ENCODE measurements at regions not wholly inside any gene's neighbourhood (a gene's known extent, or its start where the extent isn't known, plus 50 kb on each side); places are given as distances from the start of the nearest gene placed in this dataset.
"Not testable (repeated sequence)": the region's sequence is repeated elsewhere in the genome, so short reads cannot be mapped to it uniquely, and the experiment has no call there.

GRCh38 chr17:77827039-77827438 lies 131.5 kb upstream of the TNRC6C start:
- H3K9me3 Mint-ChIP-seq = no peaks in the 10 kb centered on the region
- no peaks in the 10 kb centered on the region for H3K36me3 Mint-ChIP-seq
- H3K4me1 Mint-ChIP-seq (ENCODE audit: low read depth in 2 of 2) = peaks cover 13 to 14% of the 10 kb centered on the region in 2 donors
- DNase-seq (ENCODE audit: low spot score) (peak; percentile 22), ATAC-seq (no peak)
- H3K4me3 Mint-ChIP-seq = no peak overlapping the region
- peaks cover 0 to 9% of the 10 kb centered on the region in 2 donors for H3K27me3 Mint-ChIP-seq
- H3K27ac Mint-ChIP-seq = no peak overlapping the region

- peak; percentile 45 for DNase-seq (ENCODE audit: low spot score)
- H3K9me3 Mint-ChIP-seq = no peaks in the 10 kb centered on the region
Measured at GRCh38 chr17:77827511-77827910, 131.0 kb upstream of the TNRC6C start.

GRCh38 chr17:77828749-77829539 lies 129.6 kb upstream of the TNRC6C start:
- Mint-ChIP-seq H3K36me3 (no peaks in the 10 kb centered on the region), H3K9me3 (no peaks in the 10 kb centered on the region), H3K4me1 (ENCODE audit: low read depth in 2 of 2) (peaks cover 19 to 20% of the 10 kb centered on the region in 2 donors), H3K4me3 (no peak overlapping the region), H3K27ac (no peak overlapping the region), H3K27me3 (peaks cover 0 to 9% of the 10 kb centered on the region in 2 donors)
- DNase-seq (ENCODE audit: low spot score) = peak; percentile 3
- ATAC-seq = no peak

More at GRCh38 chr17:77827511-77827910, 131.0 kb upstream of the TNRC6C start:
- no peak for ATAC-seq
- Mint-ChIP-seq H3K4me1 (ENCODE audit: low read depth in 2 of 2) (peaks cover 13 to 14% of the 10 kb centered on the region in 2 donors), H3K27ac (no peak overlapping the region), H3K36me3 (no peaks in the 10 kb centered on the region), H3K27me3 (peaks cover 0 to 11% of the 10 kb centered on the region in 2 donors), H3K4me3 (no peak overlapping the region)

GRCh38 chr17:77829843-77830799 lies 128.4 kb upstream of the TNRC6C start:
- Mint-ChIP-seq H3K9me3 (no peaks in the 10 kb centered on the region), H3K36me3 (no peaks in the 10 kb centered on the region), H3K27ac (no peak overlapping the region), H3K4me1 (ENCODE audit: low read depth in 2 of 2) (peaks cover 24 to 25% of the 10 kb centered on the region in 2 donors), H3K4me3 (no peak overlapping the region), H3K27me3 (peaks cover 0 to 5% of the 10 kb centered on the region in 2 donors)
- no peak for ATAC-seq
- peak; percentile 20 for DNase-seq (ENCODE audit: low spot score)

GRCh38 chr17:77830816-77831473 lies 127.6 kb upstream of the TNRC6C start:
- DNase-seq (ENCODE audit: low spot score) (peak; percentile 32), ATAC-seq (no peak)
- Mint-ChIP-seq H3K4me3 (no peak overlapping the region), H3K27ac (peak overlapping the region in 1 of 2 donors; percentile 30), H3K27me3 (peaks cover 0 to 5% of the 10 kb centered on the region in 2 donors), H3K4me1 (ENCODE audit: low read depth in 2 of 2) (peaks cover 27 to 29% of the 10 kb centered on the region in 2 donors), H3K9me3 (no peaks in the 10 kb centered on the region), H3K36me3 (no peaks in the 10 kb centered on the region)

- no peaks in the 10 kb centered on the region for H3K36me3 Mint-ChIP-seq
- no peaks in the 10 kb centered on the region for H3K9me3 Mint-ChIP-seq
- no peak overlapping the region for H3K4me3 Mint-ChIP-seq
- H3K4me1 Mint-ChIP-seq (ENCODE audit: low read depth in 2 of 2) = peaks cover 33 to 34% of the 10 kb centered on the region in 2 donors
- H3K27ac Mint-ChIP-seq = peak overlapping the region in 1 of 2 donors; percentile 30
- H3K27me3 Mint-ChIP-seq = peaks cover 0 to 5% of the 10 kb centered on the region in 2 donors
- DNase-seq (ENCODE audit: low spot score) (peak; percentile 41), ATAC-seq (no peak)
Measured at GRCh38 chr17:77831474-77832179, 126.9 kb upstream of the TNRC6C start.

GRCh38 chr17:77832180-77832560 lies 126.3 kb upstream of the TNRC6C start:
- no peak for ATAC-seq
- no peaks in the 10 kb centered on the region for H3K36me3 Mint-ChIP-seq
- DNase-seq (ENCODE audit: low spot score) = peak; percentile 28

GRCh38 chr17:77833769-77834168 lies 124.7 kb upstream of the TNRC6C start:
- H3K36me3 Mint-ChIP-seq = peaks cover 5% of the 10 kb centered on the region
- H3K9me3 Mint-ChIP-seq = no peaks in the 10 kb centered on the region
- H3K27ac Mint-ChIP-seq = no peak overlapping the region
- DNase-seq (ENCODE audit: low spot score) (peak; percentile 16), ATAC-seq (no peak)
- peaks cover 38 to 42% of the 10 kb centered on the region in 2 donors for H3K4me1 Mint-ChIP-seq (ENCODE audit: low read depth in 2 of 2)
- peaks cover 0 to 9% of the 10 kb centered on the region in 2 donors for H3K27me3 Mint-ChIP-seq
- no peak overlapping the region for H3K4me3 Mint-ChIP-seq

More at GRCh38 chr17:77832180-77832560, 126.3 kb upstream of the TNRC6C start:
- H3K4me3 Mint-ChIP-seq = no peak overlapping the region
- H3K27ac Mint-ChIP-seq = no peak overlapping the region
- H3K27me3 Mint-ChIP-seq = peaks cover 0 to 5% of the 10 kb centered on the region in 2 donors
- no peaks in the 10 kb centered on the region for H3K9me3 Mint-ChIP-seq
- H3K4me1 Mint-ChIP-seq (ENCODE audit: low read depth in 2 of 2) = peaks cover 35 to 40% of the 10 kb centered on the region in 2 donors

GRCh38 chr17:77834170-77835115 lies 124.1 kb upstream of the TNRC6C start:
- DNase-seq (ENCODE audit: low spot score) = peak; percentile 89
- Mint-ChIP-seq H3K9me3 (no peaks in the 10 kb centered on the region), H3K27ac (peak overlapping the region; percentile 46 to 74), H3K36me3 (peaks cover 5% of the 10 kb centered on the region), H3K27me3 (peaks cover 4 to 13% of the 10 kb centered on the region in 2 donors), H3K4me3 (peak overlapping the region; percentile 56), H3K4me1 (ENCODE audit: low read depth in 2 of 2) (peaks cover 45 to 48% of the 10 kb centered on the region in 2 donors)
- peak; percentile 82 for ATAC-seq

GRCh38 chr17:77836557-77837041 lies 121.9 kb upstream of the TNRC6C start:
- peak overlapping the region; percentile 77 to 79 for H3K27ac Mint-ChIP-seq
- ATAC-seq = peak; percentile 92 to 94
- peaks cover 5% of the 10 kb centered on the region for H3K36me3 Mint-ChIP-seq
- H3K9me3 Mint-ChIP-seq = no peaks in the 10 kb centered on the region
- H3K27me3 Mint-ChIP-seq = peaks cover 8 to 16% of the 10 kb centered on the region in 2 donors
- peak overlapping the region; percentile 57 for H3K4me3 Mint-ChIP-seq
- peaks cover 54 to 57% of the 10 kb centered on the region in 2 donors for H3K4me1 Mint-ChIP-seq (ENCODE audit: low read depth in 2 of 2)
- peak; percentile 88 for DNase-seq (ENCODE audit: low spot score)

- Mint-ChIP-seq H3K27ac (peak overlapping the region; percentile 77 to 79), H3K4me1 (ENCODE audit: low read depth in 2 of 2) (peaks cover 59 to 61% of the 10 kb centered on the region in 2 donors), H3K4me3 (peak overlapping the region; percentile 57), H3K27me3 (peaks cover 8 to 16% of the 10 kb centered on the region in 2 donors)
- not testable (repeated sequence) for H3K9me3 Mint-ChIP-seq; DNase-seq (ENCODE audit: low spot score); H3K36me3 Mint-ChIP-seq; ATAC-seq
Measured at GRCh38 chr17:77837072-77837471, 121.4 kb upstream of the TNRC6C start.

- peaks cover 67 to 70% of the 10 kb centered on the region in 2 donors for H3K4me1 Mint-ChIP-seq (ENCODE audit: low read depth in 2 of 2)
- H3K27ac Mint-ChIP-seq = no peak overlapping the region
- H3K27me3 Mint-ChIP-seq = peaks cover 8 to 11% of the 10 kb centered on the region in 2 donors
- H3K4me3 Mint-ChIP-seq = no peak overlapping the region
- ATAC-seq (no peak), DNase-seq (ENCODE audit: low spot score) (peak; percentile 32)
- no peaks in the 10 kb centered on the region for H3K9me3 Mint-ChIP-seq
- peaks cover 5% of the 10 kb centered on the region for H3K36me3 Mint-ChIP-seq
Measured at GRCh38 chr17:77837917-77838316, 120.6 kb upstream of the TNRC6C start.
